ENCODE measurements at regions not wholly inside any gene's neighbourhood (a gene's known extent, or its start where the extent isn't known, plus 50 kb on each side); places are given as distances from the start of the nearest gene placed in this dataset.

- no peak for TF ChIP-seq CTCF (IDR thresholded peaks at IDR 0.05)
- TF ChIP-seq POLR2A (IDR thresholded peaks at IDR 0.05): no peak
These were observed 483.9 kb upstream of the AUTS2 start for GRCh38 chr7:69114374-69114773.
